SK-N-MC (cell line): ENCODE measurements at regions not wholly inside any gene's neighbourhood (a gene's known extent, or its start where the extent isn't known, plus 50 kb on each side); places are given as distances from the start of the nearest gene placed in this dataset.

Experiments used
- EZH2 ChIP-seq: fragments of 200-600 bp; sonication (generic); IDR thresholded peaks from one replicate; pipeline ENCODE4 v1.6.1; 2017; ENCODE audit warnings: antibody characterized with exemption
- FOXP2 ChIP-seq: optimal IDR thresholded peaks from 2 replicates; pipeline ENCODE3; 2011; ENCODE audit warnings: mild to moderate bottlenecking, moderate library complexity; ENCODE audit not compliant: insufficient read depth; ENCODE audit errors: extremely low read length, control extremely low read depth
- POLR2AphosphoS5 ChIP-seq: IDR thresholded peaks from 2 replicates; pipeline ENCODE4 v1.6.1; 2012; ENCODE audit warnings: mild to moderate bottlenecking, low read depth, low read length, borderline replicate concordance

DNA sequence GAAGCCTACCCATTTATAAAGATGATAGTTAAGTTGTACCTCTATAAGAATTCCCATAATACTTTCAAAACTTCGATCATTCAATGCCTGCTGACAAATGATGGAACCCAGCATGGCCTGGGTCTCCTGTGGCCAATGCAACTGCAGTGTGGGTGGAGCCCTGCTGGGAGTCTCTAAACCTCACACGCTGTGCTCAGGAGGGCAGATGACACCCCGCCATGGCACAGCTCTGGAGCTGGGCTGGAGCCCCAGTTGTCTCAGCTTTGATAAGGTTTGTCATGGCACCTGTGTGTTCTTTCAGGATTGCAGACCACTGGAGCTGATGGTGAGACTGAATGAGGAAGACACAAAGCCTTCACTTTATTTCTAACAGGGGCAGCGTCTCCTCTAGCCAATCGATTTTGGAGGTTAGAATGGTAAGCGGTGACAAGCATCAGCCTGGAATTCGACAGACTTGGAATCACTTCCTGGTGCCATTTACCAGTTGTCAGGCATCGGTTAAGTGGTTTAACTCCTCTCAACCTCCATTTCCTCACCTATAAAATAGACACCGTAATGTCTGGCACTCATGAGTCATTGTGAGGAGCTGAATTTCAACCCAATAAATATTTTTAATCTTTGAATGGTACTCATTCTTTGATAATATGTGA, 383.6 kb upstream of the SALL3 start:
- TF ChIP-seq POLR2AphosphoS5 (no peak), EZH2 (no peak), FOXP2 (no peak)
